HG02852 (cell line): ENCODE measurements at regions not wholly inside any gene's neighbourhood (a gene's known extent, or its start where the extent isn't known, plus 50 kb on each side); places are given as distances from the start of the nearest gene placed in this dataset.

Experiments used
- ATAC-seq: cut with Tn5 transposase; IDR thresholded peaks from one replicate; pipeline ENCODE4 v1.9.1; 2021; ENCODE audit warnings: mild to moderate bottlenecking, moderate library complexity; ENCODE audit not compliant: unreplicated experiment

DNA sequence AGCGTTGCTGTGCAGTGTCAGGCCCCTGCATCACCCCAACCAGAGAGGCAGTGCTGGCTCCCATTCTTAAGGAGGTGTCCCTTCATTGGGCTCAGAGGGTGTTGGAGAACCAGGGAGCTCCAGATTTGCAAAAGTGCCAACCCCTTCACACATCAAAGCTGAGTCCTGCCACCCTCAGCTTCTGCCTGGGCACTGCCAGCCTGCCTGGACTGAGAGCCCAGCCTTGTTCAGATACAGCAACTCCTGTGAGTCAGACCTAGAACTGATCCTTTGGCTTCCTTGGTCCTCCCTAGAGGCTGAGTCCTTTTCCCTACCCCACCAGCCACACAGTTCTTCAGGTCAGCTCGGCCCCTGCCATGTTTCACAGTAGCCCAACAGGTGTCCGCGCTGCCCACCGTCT lies 424.9 kb upstream of the MYT1L start:
- ATAC-seq: no peak

DNA sequence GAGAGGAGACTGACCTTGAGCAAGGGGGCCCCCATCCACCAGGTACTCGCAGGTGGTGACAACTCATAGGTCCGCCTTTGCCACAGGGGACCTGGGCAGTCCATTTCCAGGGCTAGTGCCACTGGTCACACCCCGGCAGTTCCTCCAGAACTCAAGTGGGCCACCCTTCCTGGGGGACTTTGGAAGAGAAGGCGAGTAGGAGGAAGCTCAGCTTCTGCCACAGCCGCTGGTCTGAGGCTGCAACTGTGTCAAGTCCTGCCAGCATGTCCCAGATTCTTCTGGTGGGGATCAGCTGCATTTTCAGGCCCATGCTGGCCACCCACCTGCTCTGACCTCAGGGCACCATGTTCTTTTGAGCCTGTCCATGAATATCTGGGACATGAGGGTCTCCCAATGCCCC lies 423.9 kb upstream of the MYT1L start:
- no peak for ATAC-seq

DNA sequence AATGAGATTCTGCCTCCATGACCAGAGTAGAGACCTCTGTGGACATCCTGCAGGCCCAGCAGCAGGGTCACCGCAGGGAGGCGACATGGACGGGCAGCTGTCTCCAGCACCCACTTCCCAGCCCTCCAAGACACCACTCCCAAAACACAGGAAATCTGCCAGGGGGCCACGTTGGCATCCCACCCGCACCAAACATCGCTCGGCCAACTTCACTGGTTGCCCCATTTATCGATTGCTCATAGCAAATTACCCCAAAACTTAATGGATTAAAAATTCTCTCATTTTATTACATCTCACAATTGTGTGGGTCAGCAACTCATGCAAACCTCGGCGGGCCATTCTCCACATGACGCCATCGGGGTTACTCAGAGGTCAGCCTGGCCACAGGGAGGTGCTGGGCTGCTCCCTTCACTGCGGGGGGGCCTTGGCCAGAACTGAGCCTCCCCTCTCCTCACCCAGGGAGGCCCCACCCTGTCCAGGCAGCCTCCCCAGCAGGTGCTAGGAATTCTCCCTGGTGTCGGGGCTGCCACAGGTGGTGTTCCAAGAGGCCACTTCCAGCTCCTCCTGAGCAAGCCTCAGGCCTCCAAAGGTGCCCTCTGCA lies 420.7 kb upstream of the MYT1L start:
- no peak for ATAC-seq

DNA sequence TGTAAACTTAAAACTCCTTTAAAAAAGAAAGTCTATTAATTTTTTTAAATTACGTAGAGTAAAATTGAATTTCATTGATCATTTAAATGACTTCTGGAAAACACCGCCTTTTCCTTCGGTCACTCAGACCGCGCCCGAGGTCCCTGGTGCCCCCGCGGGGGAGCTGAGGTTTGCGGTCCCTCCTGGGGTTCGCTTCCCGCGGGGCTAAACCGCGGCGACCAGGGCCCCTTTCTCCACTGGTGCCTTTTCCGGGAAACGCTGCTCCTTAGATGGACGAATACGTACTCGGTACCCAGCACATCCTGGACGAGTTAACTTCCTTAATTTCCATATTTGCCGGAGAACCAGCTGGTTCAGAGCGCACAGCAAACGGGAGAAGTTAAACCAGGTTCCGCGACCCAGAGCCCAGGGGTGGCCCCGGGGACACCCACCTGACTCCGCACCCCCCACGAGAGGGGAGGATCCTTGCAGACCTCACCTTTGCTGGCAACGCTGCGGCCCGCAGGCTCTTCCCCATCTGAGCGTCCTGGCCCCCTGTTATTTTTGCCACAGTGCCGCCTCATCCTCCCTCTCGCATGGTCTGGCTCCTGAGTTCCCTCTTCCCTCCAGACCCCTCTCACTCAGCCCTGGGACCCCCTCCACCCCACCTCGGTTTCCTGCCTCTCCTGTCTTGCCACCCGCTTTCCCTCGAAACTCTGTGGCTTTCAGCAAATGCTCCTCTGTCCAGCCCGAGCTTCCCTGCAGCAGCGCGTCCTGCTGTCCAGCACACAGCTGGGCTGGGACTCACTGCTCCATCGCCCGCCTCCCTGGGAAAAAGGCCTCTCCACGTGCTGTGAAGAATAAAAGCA lies 420.0 kb upstream of the MYT1L start:
- no peak for ATAC-seq

DNA sequence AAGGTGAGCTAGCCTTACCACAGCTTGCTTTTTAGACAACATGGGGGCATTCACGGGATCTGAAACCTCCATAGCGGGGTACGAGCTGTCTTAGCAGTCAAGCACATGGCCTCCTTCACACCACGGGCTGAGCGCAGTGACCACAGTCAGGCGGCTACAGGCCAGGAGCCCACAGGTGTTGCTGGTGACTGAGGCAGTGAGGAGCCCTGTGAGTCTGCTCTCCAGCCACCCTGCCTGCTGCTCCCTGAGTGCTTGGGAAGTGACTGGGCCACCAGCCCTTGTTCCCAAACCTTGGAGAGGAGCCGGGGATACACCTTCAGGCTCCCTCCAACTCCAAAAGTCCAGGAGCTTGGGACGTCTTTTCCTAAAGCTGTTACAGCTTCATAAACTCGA lies 418.1 kb upstream of the MYT1L start:
- no peak for ATAC-seq

DNA sequence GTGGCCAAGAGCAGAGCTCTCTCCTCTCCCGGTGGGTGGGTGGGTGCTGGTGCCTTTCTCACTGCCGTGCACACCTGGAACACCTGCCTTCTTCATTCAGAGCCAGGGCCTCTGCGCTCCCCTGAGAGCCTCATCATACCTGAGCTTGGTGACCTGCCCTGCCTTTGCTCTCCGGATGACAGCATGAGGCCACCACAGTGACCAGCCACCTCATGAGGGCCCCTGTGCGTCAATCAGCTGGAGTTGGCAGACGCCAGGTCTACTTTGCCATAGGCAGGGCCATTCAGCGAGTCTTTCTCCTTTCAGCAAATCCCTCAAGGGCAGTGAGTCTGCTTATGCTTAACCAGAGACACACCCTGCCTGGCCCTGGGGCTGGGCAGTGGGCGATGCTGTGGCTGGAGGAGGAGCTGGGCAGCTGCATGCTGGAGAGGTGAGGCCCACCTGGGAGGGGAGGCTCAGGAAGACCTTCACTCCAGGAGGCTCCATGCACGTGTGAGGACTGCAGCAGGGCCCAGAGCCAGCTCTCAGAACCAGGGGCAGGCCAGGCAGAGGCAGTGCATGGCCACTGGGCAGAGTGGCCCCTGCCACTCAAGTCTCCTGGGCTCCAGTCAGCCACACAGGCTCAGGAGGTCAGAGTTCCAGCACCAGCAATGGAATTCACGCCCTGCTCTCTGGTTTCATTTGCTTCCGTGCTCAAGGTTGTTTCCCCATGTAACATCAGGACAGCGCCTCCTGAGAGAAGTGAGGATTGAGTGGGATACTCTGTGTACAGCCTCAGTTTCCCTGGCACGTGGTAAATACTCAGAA lies 417.5 kb upstream of the MYT1L start:
- no peak for ATAC-seq

DNA sequence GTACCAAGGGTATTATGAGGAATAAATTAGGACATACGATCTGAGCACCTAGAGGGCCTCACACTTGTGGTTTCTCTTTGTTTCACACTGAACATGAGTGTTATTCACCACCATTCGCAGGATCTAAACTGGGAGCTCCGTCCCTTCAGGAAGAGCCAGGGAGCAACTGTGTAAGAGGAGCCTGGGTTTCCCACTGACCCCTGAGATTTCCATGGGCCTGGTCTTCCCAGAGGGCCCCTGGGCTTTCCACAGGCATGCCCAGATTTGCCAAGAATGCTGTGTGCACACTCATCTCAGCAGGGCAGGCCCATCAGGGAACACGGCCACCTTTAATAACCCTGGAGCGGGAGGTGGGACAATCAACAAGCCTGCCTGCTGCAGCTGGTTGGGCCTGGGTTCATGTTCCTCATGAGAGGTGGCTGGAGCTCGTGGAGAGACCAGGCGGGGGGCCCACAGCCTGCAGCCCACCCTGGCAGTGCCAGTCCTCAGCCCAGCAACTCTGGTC lies 416.8 kb upstream of the MYT1L start:
- ATAC-seq: no peak

DNA sequence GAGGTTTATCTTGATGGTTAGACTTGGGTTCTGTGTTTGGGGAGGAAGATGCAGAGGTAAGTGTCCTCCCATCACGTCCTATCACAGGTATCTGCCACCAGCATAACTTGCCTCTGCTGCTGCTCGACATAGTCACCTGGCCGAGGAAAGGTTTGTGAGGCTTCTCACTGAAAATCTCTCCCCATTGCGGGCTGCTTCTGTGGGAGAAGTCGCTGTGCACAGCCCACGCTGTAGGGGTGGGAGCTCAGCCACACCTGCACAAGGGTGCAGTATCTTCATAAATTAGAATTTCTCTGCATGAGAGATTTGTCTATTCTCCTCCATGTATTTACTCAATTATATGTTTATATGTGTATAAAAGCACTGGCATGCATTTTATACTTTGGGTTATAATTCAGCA lies 415.7 kb upstream of the MYT1L start:
- no peak for ATAC-seq

DNA sequence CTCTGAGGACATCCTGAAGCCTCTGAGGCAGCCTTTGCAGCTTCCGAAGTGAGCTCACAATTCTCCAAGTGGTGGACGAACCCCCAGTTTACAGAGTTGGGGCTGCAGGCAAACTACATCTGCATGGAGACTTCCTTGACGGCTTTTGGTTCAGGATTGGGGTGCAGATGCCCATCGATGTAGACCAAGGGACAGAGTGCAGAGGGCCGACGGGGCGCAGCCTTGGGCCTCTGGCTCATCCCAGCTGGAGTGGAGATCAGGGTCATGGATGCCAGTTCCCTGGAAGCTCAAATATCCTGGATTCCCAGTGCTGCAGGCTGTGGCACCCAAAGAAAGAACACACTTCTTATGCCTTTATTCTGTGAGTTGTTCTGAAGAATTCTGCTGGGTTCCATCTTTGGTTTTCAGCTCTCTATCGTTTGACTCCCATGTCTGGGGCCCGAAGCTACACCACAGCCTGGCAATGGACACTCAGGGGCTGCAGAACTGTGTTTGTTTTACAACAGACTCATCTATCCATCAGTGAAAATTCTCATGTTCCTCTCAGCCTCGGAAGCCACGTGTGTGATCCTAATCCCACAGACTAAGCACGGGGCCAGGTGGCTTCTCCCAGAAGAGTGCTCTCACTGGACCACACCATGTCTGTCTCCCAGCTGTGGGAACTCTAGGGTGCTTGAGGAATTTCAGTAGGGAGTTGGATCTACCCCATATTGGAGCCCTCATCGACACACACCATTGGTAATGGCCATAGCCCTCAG lies 414.1 kb upstream of the MYT1L start:
- ATAC-seq: no peak

DNA sequence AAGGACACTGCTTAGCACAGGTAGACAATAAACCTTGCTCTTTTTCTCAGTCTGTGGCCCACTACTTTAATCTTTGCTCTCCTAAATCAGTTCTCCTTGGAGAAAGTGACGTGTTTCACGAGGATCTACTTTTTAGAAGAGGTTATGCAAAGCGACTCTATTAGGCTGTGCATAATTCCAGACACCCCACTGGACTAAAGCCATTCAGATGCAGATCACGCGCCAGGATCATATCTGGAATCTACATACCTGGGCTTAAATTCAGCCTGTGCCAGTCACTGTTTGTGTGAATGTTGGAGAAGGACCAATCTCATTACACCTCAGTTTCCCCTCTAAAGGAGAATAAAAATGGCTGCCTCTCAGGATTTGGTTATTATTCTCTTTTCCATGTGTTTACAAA lies 413.0 kb upstream of the MYT1L start:
- no peak for ATAC-seq

DNA sequence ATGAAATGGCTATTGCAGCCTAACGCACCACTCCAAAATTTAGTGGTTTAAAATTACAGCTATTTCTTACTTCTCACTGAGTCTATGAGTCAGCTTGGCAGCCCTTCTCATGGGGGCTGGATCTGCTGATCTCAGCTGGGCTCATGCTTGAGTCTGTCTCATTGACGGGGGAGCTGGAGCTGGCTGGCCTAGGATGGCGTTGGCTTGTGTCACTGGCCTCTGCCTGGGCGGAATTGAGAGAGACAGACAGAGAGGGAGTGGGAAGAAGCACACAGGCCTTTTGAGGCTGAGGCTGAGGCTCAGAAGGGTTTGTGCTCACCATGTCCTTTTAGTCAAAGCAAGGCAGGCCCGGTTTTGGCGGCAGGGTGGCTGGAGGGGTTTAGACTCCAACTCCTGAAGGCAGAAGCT lies 412.1 kb upstream of the MYT1L start:
- no peak for ATAC-seq

DNA sequence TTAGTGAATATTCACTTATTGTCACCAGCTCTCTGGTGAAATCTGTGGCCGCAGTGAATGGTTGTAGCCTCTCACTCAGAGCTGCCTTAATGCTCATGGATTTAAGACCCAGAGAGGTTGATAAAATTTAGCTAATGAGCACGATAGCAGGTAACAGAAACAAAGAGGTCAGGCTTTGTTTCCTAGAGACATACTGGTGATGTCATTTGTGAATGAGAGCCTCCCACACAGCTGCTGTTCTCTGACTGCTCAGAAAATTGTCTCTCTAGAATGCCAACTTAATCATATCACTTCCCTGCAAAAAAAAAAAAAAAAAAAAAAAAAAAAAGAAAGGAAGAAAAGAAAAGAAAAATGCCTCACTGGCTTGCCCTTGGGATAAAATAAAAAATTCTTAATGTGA lies 411.7 kb upstream of the MYT1L start:
- ATAC-seq: no peak

DNA sequence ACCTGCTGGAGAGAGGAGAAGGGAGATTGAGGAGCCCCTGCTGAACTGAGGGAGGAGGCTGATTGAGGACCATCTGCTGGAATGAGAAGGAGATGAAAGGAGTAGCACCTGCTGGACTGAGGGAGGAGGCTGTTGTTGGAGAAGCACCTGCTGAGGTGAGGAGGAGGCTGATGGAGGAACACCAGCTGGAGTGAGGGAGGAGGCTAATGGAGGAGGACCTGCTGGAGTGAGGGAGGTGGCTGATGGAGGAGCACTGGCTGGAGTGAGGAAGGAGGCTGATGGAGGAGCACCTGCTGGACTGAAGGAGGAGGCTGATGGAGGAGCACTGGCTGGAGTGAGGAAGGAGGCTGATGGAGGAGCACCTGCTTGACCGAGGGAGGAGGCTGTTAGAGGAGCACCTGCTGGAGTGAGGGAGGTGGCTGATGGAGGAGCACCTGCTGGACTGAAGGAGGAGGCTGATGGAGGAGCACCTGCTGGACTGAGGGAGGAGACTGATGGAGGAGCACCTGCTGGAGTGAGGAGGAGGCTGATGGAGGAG lies 409.2 kb upstream of the MYT1L start:
- ATAC-seq: no peak

DNA sequence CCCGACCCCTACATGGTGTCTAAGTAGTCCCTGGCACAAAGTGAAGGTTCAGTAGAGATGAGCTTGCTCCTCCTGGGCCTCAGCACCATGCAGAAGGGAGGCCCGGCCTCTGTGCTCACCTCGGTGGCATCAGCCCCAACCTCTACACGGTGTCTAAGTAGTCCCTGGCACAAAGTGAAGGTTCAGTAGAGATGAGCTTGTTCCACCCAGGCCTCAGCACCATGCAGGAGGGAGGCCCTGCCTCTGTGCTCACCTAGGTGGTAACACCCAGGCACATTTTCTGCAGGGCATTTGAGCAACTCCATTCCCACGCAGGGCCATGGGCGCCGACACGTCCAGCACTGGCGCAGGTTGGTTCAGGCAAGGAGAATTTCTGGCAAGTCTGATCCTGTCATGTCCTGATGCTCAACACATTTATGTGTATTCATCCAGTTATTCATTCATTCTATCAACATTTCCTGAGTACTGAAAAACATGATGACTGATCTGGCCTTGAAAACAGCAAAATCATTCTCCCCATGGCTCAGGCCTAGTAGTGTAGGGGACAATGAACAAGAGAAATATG lies 408.2 kb upstream of the MYT1L start:
- no peak for ATAC-seq

DNA sequence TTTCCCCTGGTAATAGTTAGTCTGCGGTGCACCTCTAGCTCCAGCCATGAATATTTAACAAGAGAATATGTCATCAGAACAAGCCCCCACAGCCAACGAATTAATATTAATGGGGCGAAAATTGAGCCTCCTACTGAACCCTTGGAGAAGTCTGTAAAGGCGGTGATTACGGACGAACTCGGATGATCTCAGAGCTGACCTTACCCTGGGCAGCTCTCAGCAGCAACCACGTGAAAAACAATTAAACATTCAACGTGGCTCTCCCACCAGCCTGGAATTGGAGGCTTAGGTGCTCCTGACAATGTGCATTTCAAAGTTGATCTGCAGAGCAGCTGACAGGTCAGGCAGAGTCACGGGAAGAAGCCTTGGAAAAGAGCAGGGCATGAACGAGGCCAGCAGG lies 407.6 kb upstream of the MYT1L start:
- ATAC-seq: no peak

DNA sequence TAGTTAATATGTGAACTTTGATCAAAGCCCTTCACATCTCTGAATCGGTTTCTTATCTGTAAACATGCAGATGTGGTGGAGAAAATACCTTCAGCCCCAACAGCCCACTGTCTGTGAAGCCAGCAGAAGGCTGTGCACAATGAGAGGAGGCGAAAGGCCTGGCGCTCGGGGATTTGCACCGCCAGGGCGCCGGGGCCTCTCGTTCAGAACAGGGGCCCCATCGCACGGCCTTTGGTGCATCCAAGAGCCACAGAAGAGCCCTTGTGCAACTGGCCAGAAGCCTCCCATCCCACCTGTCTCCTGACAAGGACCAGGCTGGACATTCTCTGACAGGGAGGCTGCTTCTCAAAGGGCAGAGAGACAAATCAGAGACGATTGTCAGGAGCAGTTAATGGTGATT lies 407.2 kb upstream of the MYT1L start:
- ATAC-seq: no peak

DNA sequence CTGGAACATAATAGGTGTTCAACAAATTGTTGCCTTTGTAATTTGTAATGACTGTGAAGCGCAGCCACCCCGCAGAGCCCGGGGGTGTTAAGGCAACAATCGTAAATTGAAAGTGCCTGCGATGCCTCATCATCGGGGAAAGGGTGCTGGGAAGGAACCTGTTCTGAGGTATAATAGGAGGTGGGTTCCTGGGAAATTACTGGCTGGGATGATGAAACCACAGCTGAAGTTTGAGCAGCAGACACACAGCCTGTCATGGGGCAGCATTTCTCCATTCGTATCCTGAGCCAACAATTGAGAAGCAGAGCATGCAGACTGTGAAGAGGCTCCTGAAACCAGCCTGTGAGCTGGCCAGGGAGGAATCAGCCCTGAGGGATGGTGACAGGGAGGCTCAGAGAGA lies 404.0 kb upstream of the MYT1L start:
- ATAC-seq: no peak

DNA sequence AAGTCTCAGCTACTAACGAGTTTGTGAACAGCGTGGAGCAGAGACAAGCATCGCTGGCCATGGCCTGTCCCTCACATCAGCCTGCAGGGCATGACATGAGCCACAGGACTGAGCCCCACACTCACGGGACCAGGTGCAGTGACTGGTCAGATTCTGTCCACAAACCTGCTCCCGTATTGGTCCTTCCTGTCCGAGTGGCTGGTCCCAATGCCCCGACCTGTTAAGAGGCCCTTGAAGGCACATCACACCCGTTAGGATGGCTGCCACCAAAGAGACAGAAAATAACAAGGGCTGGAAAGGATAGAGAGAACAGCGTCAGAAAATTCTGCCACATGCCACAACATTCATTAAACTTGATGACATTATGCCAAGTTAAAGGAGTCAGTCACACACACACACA lies 403.2 kb upstream of the MYT1L start:
- no peak for ATAC-seq

DNA sequence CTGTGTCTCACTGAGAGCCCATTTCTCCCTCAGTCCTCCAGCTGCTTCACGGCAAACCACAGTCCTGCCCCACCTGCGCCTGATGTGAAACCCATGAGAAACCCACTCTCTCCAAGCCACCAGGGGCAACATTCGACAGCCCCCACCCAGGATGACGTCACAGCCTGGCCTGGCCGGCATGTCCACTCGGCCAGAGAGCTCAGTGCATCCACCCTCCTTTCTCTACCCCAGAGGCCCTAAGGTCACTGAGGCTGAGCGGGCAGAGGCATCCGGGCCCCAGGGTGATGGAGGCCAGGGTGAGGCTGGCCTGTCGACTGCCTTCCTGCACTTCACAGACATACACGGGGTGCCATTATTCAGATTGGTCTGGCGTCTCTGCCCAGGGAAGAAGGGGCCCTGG lies 402.7 kb upstream of the MYT1L start:
- no peak for ATAC-seq

DNA sequence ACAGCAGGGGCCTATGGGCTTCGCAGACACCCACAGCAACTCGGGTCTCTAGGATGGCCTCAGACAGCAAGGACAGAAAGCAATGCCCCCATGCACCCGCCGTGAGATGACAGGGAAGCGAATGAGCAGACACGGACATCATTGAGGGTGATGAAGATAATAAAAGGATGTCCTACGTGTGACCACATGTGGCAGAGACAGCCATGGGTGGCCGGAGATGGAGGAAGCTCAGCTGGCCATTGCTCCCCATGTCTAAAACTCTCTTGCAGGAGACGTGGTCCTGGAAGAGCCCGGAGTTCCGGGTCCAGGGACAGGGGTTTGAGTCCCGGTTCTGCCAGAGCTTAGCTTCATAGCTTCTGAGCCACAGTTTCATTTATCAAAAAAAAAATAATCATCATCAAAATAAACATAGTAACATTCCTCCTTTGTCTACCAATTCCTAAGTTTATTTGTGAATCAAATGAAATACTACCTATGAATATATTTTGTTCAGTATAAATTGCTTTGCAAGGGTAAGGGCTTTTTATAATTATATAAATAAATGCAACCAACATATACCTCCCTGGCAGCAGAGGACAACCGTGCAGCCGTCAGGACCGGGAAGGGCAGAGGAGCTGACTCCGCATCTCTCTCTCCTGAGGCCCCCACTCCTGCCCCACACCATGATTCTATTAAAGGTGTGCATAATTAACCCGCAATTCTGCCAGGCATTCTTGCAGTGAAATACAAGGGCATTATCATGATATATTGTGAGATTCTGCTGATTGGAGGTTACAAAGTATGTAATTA lies 401.4 kb upstream of the MYT1L start:
- ATAC-seq: no peak
